ENCODE measurements at regions not wholly inside any gene's neighbourhood (a gene's known extent, or its start where the extent isn't known, plus 50 kb on each side); places are given as distances from the start of the nearest gene placed in this dataset.

- no peak for TF ChIP-seq CTCF (IDR thresholded peaks at IDR 0.05)
- TF ChIP-seq CBX2 (IDR thresholded peaks at IDR 0.05; ENCODE audit: borderline replicate concordance, low read depth) = no peak
These were observed 1144.4 kb upstream of the GOT2 start (continued) for GRCh38 chr16:59878479-59878878.

DNA sequence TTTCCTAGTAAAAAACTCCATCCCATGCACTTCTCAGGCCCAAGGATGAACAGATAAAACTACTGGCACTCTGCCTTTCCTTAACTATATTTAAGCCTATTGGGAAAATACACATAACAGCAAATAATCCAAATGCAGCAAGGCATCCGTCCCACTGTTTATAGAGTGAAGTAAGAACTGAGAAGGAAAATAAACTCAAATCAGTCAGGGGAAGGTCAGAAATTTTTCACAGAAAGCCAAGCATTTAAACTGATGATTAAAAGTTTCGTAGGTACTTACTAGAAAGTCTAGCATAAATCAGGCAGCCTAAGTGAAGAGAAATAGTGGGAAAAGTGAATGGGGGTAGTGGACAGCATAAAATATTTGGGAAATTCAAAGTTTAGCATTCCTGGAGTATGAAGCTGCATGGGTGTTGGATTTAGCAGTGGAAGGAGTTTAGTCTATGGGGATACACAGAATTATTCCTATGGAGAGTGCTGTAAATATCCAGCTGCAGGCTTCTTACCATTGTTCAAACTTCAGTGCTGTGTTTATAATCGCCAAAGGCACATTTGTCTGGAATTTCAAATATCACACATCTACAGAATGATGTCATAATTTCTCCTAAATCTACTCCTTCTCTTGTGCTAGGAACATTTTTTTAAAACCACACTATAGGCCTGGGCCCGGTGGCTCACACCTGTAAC lies 1131.0 kb upstream of the GOT2 start:
- 64% methylated on average over 4 of the region's 4 CpGs for WGBS (ENCODE audit: missing lambda C conversion rate)
- FAIRE-seq (no peak), ATAC-seq (no peak), DNase-seq (ENCODE audit: low read depth in 1 of 2, low spot score in 1 of 2) (no peak)
- ChIA-PET POLR2A (no interaction called here), CTCF (no interaction called here)
- Histone ChIP-seq H3K27ac (no peak overlapping the region), H3K4me1 (no peaks in the 10 kb centered on the region), H3K4me3 (no peak overlapping the region), H3K4me2 (no peak overlapping the region), H3K9me3 (no peaks in the 10 kb centered on the region)
- no peak for TF ChIP-seq HOXB5 (CRISPR knock-in tag; IDR thresholded peaks at IDR 0.05)
- TF ChIP-seq E2F6 (IDR thresholded peaks at IDR 0.05; ENCODE audit: borderline replicate concordance, low read depth) = no peak
- TF ChIP-seq TP53 (CRISPR knock-in tag; IDR thresholded peaks at IDR 0.05) = no peak
- TF ChIP-seq MAX (IDR thresholded peaks at IDR 0.05) = no peak
- no peak for TF ChIP-seq FOSB (CRISPR knock-in tag; IDR thresholded peaks at IDR 0.05)
- TF ChIP-seq HMGXB4 (CRISPR knock-in tag; IDR thresholded peaks at IDR 0.05; ENCODE audit: borderline replicate concordance) = no peak
- no peak for TF ChIP-seq RCOR1 (IDR thresholded peaks at IDR 0.05; ENCODE audit: low read depth, low read length)
- TF ChIP-seq PBX3 (IDR thresholded peaks at IDR 0.05) = no peak
- TF ChIP-seq CHD2 (IDR thresholded peaks at IDR 0.05; ENCODE audit: low read length, partially characterized antibody) = no peak
- TF ChIP-seq ESRRA (IDR thresholded peaks at IDR 0.05; ENCODE audit: borderline replicate concordance, low read length) = no peak
- no peak for TF ChIP-seq ZSCAN20 (CRISPR knock-in tag; IDR thresholded peaks at IDR 0.05)

GRCh38 chr16:59859676-59860402 lies 1125.7 kb upstream of the GOT2 start:
- CTCF ChIA-PET = no interaction called here
- FAIRE-seq (peak; percentile 74), DNase-seq (ENCODE audit: low read depth in 1 of 2, low spot score in 1 of 2) (no peak), ATAC-seq (no peak)
- Histone ChIP-seq H3K27ac (no peak overlapping the region), H3K4me1 (no peaks in the 10 kb centered on the region), H3K4me2 (no peak overlapping the region), H3K4me3 (no peak overlapping the region), H3K9me3 (no peaks in the 10 kb centered on the region)
- POLR2A ChIA-PET = no interaction called here
- WGBS (ENCODE audit: missing lambda C conversion rate) = 84% methylated on average over 3 of the region's 3 CpGs
- TF ChIP-seq CEBPB (IDR thresholded peaks at IDR 0.05) = peak; percentile 22 to 55; a peak in 2 of 4 replicates
- TF ChIP-seq MAFK (IDR thresholded peaks at IDR 0.05; ENCODE audit: partially characterized antibody) = no peak
- no peak for TF ChIP-seq POLR2AphosphoS2 (conservative IDR thresholded peaks at IDR 0.05; ENCODE audit: low read length)
